HG03520 (cell line): ENCODE measurements at regions not wholly inside any gene's neighbourhood (a gene's known extent, or its start where the extent isn't known, plus 50 kb on each side); places are given as distances from the start of the nearest gene placed in this dataset.

ENCODE experiments used
- ATAC-seq: cut with Tn5 transposase; IDR thresholded peaks from one replicate; pipeline ENCODE4 v1.9.1; 2021; ENCODE audit warnings: mild to moderate bottlenecking, moderate library complexity; ENCODE audit not compliant: unreplicated experiment

DNA sequence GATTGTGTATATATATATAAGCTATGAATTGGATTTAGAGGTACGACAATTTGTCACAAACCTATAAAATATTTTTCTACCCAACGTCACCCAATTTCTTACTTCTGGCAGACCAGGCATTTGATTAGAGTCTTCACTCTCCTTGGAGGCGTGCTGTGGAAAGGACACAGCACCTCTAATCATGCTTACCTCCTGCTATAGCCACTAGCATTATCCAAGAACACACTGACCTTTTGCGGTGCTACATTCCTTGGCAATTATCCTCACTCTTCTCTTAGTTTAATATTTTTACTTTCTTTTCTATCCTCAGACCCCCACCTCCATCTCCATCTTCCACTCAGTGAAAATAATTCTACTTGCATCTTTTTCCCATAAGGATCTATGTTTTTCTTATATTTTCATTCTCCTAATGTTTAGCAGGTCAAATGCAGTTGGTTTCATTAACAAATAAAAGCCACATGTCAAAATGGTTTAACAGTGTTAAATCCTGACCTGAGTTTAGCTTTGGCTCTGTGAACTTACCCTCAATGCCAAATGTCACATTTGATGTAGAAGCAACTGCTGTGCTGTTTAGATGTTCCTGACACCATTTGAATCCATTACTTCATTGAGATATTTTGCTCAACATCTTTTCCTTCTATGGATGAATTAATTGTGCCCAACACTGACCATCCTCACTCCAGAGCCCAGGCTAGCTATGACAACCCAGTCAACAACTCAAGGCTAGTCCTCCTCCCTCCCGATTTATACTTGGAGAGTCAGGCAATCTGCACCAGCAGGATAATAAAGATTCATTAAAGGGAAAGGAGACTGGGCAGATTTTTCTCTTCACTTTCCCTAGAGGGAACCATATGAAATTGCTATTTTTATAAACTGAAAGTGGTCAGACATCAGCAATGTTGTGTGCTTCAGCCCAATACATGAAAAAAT is 240.5 kb downstream of the MREG start:
- ATAC-seq, result no peak

DNA sequence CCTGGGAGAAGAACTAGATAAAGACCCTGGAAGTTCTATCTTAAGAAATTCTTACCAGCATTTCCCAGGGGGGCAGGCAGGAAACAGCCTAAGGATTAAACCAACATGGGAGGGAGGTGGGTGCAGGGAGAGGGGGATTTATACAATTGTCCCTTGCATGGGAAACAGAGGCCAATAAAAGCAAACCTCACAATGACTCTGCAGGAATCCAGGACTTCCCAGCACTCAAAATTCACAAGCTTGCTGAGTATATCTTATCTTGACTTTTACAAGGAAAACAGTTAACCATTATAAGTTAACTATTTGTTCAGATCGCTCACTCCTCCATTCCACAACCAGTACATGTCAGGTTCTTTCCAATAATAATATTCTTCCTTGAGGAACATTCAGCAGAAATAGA is 241.3 kb downstream of the MREG start:
- ATAC-seq, result no peak

GRCh38 chr2:215771241-215771640 is 242.1 kb downstream of the MREG start:
- ATAC-seq, result no peak

GRCh38 chr2:215770668-215771067 is 242.7 kb downstream of the MREG start:
- ATAC-seq, result no peak

DNA sequence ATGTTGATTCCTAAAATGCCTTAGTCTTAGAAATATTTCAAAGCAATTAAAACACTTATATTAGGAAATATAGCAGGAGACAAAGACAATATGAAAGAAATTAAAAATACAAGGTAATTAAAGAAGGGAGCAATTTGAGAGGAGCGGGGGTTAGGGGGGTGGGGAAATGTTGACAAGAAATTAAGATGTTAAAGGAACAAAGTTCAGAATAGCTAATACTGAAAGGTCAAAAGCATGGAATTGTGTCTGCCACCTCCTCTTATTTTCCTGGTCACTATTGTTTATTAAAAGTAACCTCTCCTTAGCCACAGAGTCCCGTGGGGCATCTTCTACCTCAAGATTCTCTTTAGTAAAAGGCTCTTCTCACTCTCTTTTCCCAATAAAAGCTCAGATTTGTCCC is 244.1 kb downstream of the MREG start:
- ATAC-seq, result no peak

DNA sequence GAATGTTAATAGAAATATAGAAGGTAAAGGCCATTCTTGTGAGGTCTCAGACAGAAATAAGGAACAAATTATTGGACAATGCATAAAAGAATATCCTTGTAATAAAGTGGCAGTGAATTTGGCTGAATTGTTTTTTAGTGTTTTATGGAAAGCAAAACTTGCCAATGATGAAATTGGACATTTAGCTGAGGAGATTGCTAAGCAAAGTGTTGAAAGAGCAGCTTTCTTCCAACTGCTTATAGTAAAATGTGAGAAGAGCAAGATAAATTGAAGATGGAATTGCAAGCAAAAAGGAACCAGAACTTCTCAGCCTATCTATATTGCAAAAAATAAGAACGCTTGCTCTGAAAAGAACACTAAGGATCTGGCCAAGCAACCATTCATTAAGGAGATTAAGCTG is 245.7 kb downstream of the MREG start:
- no peak for ATAC-seq

GRCh38 chr2:215765729-215766360 is 247.5 kb downstream of the MREG start:
- no peak for ATAC-seq

DNA sequence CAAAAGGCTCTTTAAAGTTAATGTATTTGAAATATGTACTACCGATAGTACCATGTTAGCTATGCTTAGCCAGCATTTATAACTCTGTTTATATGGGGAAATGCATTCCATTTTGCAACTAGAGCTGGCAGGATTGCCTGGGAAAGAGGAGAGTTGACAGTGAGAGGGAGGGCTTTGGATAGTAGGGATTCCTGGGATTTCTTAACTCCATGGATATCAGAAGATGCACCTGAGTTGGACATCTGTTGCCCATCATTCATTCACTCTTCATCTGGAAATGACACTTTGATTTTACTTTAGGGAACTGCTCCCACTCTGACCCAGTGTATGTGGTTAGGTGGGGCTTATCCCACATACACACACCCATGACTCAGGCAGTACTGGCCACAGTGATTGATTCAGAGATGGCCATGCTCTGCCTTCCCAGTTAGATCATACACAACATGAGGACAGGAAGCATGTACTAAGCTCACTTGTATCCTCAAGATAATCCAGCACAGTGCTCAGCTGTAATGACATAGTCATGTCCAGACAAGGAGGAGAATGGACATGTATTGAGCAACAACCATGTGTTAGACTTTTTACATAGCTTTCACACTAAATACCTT is 248.8 kb downstream of the MREG start:
- ATAC-seq, result no peak

GRCh38 chr2:215760557-215760956 is 252.8 kb downstream of the MREG start:
- ATAC-seq, result no peak

DNA sequence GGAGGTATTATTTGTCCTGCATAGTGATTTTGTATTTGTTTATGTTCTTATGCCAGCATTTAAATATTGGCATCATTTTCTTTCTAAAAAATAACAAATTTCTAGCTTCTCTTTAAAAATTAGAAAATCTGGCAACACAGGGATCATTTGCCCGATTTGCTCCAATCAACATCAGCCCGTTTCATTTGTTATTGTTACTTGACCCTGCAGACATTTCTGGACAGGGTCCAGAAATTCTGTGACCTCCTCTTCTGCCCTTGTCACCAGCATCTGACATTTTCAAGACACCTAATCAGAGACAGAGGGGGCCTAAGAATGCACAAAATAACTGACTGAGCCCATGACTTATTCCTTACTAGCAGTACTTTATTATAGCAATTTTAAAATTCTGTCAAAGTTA is 253.3 kb downstream of the MREG start:
- ATAC-seq, result no peak

- ATAC-seq, result no peak
These were observed 254.7 kb downstream of the MREG start for GRCh38 chr2:215758691-215759090.

GRCh38 chr2:215756346-215756730 is 257.0 kb downstream of the MREG start:
- no peak for ATAC-seq

DNA sequence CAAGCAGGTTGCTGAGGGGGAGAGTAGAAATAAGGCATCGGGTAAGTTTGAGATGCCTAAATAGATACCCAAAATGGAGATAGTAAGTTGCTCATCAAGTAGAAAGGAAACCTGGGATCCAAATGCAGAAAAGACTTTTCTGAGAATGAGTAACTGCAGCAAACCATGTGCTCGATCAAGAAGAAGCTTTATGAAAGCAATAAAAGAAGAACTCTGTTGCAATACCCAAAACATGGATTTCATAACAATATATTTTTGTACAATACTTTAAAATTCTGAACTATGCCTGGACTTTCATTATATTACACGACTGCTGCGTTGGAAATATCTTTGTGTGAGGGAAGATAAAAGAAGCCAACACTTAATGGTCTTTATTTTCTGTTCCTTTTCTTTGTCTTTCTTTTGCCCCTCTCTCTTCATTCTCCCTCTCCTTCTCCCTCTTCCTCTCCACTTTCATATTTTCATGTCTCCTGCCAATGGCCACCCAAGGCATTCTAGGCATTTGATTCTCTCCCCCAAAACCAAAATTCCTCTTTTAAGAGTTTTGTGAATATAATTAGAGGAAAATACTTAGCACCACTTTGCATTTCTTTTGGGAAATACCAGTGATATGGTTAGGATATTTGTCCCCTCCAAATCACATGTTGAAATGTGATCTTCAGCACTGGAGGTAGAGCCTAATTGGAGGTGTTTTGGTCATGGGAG is 257.6 kb downstream of the MREG start:
- ATAC-seq, result no peak

DNA sequence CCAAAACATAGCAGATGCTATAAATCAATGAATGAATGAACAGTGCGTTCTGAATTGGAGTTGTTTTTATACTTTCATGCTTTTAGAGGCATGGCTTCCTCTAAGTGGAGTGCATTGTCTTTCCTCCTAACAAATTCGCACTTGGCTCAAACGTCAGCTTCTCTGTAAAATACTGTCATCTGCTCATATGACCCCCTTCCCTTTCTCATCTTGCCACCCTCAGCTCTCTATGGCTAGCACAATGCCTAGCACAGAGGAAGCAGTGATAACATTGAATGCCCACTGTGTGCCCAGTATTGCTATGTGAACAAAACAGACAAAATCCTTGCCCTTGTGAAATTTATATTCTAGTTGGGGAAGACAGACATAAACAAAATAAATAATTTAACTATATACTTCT is 258.8 kb downstream of the MREG start:
- no peak for ATAC-seq

GRCh38 chr2:215753808-215754207 is 259.5 kb downstream of the MREG start:
- no peak for ATAC-seq

- no peak for ATAC-seq
These were observed 260.4 kb downstream of the MREG start for GRCh38 chr2:215752991-215753390.

- no peak for ATAC-seq
These were observed 260.9 kb downstream of the MREG start for GRCh38 chr2:215752436-215752835.

DNA sequence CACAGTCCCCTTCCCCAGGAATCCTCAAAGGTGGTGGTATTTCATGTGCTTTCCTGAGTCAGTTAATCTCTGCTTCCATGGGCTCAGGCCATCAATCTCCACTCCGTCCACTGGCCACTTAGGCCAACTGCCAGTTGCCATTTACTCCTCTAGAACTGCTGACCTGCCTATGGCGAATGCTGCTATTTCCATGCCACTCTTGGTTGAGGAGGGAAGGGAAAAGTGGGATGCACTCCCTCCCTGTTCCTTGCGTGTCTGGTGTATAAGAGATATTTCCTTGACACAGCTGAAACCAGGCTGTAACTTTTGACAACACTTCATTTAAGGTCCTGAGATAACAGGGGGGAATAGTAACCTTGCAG is 261.5 kb downstream of the MREG start:
- ATAC-seq, result no peak

GRCh38 chr2:215751200-215751910 is 262.0 kb downstream of the MREG start:
- no peak for ATAC-seq

- ATAC-seq, result no peak
These were observed 262.6 kb downstream of the MREG start for GRCh38 chr2:215750763-215751162.
